ENCODE measurements at regions not wholly inside any gene's neighbourhood (a gene's known extent, or its start where the extent isn't known, plus 50 kb on each side); places are given as distances from the start of the nearest gene placed in this dataset.

DNA sequence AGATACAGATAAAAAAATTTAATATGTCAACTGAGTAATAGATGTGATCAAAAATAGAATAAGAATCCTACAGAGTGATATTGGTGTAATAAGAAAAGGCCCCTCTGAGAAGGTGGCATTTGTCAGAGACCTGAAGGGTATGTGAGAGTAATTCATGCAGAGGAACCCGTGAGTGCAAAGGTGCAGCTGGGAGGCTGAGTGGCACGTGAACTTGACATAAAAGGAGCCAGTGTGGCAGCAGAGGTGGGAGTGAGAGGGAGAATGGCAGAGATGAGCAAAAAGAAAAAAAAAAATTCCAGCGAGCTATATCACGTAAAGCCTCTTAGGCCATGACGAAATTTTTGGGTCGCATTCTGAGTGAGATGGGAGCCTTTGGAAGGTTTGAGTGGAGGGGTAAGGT is 588.9 kb downstream of the KCTD12 start:
- TF ChIP-seq POLR2AphosphoS5 (IDR thresholded peaks at IDR 0.05; ENCODE audit: low read depth, low read length) (no peak), POLR2A (IDR thresholded peaks at IDR 0.05; ENCODE audit: low read depth, low read length) (no peak), TAF1 (IDR thresholded peaks at IDR 0.05; ENCODE audit: borderline replicate concordance, low read depth, low read length) (no peak)
